T-cell (primary cell): ENCODE measurements at regions not wholly inside any gene's neighbourhood (a gene's known extent, or its start where the extent isn't known, plus 50 kb on each side); places are given as distances from the start of the nearest gene placed in this dataset.

Experiments
- ATAC-seq, 4 experiments: fragments of 200-7000 bp in 3 of 4; fragments of 150-1000 bp in 1 of 4; cut with Tn5 transposase; replicated peaks in 1 of 4; 1 replicate in 3 of 4; 2 replicates in 1 of 4; pipeline ENCODE4 v1.10.0; 2021; ENCODE audit warnings: moderate library complexity in 3 of 4, mild to moderate bottlenecking in 2 of 4, moderate number of reproducible peaks in 1 of 4
- CTCF ChIA-PET, 2 donors: fragments of 300-600 bp; sonication (Branson Sonifier 250); formaldehyde crosslinking; loops; one replicate each; lab custom pipeline; 2022; ENCODE audit warnings: antibody characterized with exemption in 2 of 2; lab: Charles Lee
- POLR2A ChIA-PET, 2 donors: fragments of 300-600 bp; sonication (Branson Sonifier 250); formaldehyde crosslinking; loops; one replicate each; lab custom pipeline; 2022; ENCODE audit warnings: antibody characterized with exemption in 2 of 2; lab: Charles Lee
- DNase-seq, 35 experiments: peaks; one replicate each; pipeline versions ENCODE4 v3.0.0 to v3.0.0-alpha.2; 2013 to 2023
- H3K27ac ChIP-seq: one replicate; pipeline ENCODE4 v1.5.1; 2013; ENCODE audit warnings: low read length
- H3K27me3 ChIP-seq, 2 experiments: replicated peaks in 1 of 2; 1 replicate in 1 of 2; 2 replicates in 1 of 2; pipeline versions ENCODE4 v1.6.1 to v1.7.0; 2013; ENCODE audit warnings: low read length in 1 of 2, mixed read lengths in 1 of 2; ENCODE audit not compliant: control insufficient read depth in 2 of 2, insufficient read depth in 2 of 2; ENCODE audit errors: extremely low read depth in 1 of 2
- H3K36me3 ChIP-seq, 2 donors: 1 replicate in 1 of 2; 2 replicates in 1 of 2; pipeline versions ENCODE4 v1.6.1 to v1.7.0; 2013; ENCODE audit warnings: low read length in 1 of 2; ENCODE audit not compliant: control insufficient read depth in 2 of 2, insufficient read depth in 1 of 2; ENCODE audit errors: extremely low read depth in 1 of 2
- H3K4me1 ChIP-seq, 2 experiments: 1 replicate in 1 of 2; 2 replicates in 1 of 2; pipeline versions ENCODE4 v1.6.1 to v1.7.0; 2013; ENCODE audit warnings: low read length in 2 of 2, mixed read lengths in 1 of 2; ENCODE audit not compliant: insufficient read depth in 2 of 2, control insufficient read depth in 1 of 2; ENCODE audit errors: extremely low read depth in 1 of 2
- H3K4me3 ChIP-seq, 2 donors: 1 replicate in 1 of 2; 2 replicates in 1 of 2; pipeline versions ENCODE4 v1.5.1 to v1.7.0; 2013; ENCODE audit warnings: mild to moderate bottlenecking in 2 of 2, low read length in 1 of 2, moderate library complexity in 1 of 2; ENCODE audit not compliant: control insufficient read depth in 1 of 2; ENCODE audit errors: extremely low read depth in 1 of 2
- H3K9me3 ChIP-seq: 2 replicates; pipeline ENCODE4 v1.7.0; 2013
- H3K27ac Mint-ChIP-seq, 2 donors: one replicate each; pipeline ENCODE4 v1.8.0; 2020 to 2021; ENCODE audit warnings: mild to moderate bottlenecking in 2 of 2, mixed read lengths in 2 of 2
- H3K27me3 Mint-ChIP-seq, 2 donors: one replicate each; pipeline ENCODE4 v1.8.0; 2021 to 2022; ENCODE audit warnings: mixed read lengths in 2 of 2
- H3K36me3 Mint-ChIP-seq: one replicate; pipeline ENCODE4 v1.8.0; 2021; ENCODE audit warnings: mixed read lengths
- H3K4me1 Mint-ChIP-seq, 3 donors: one replicate each; pipeline ENCODE4 v1.8.0; 2020 to 2022; ENCODE audit warnings: mixed read lengths in 3 of 3, mild to moderate bottlenecking in 1 of 3
- H3K4me3 Mint-ChIP-seq, 3 donors: one replicate each; pipeline ENCODE4 v1.8.0; 2020 to 2022; ENCODE audit warnings: mild to moderate bottlenecking in 3 of 3, mixed read lengths in 3 of 3, moderate library complexity in 3 of 3
- H3K9me3 Mint-ChIP-seq, 3 donors: one replicate each; pipeline ENCODE4 v1.8.0; 2020 to 2022; ENCODE audit warnings: mixed read lengths in 3 of 3
- WGBS: methylation state at CpG from one replicate; pipeline ENCODE4 v1.1.5; 2013; ENCODE audit warnings: missing lambda C conversion rate; ENCODE audit not compliant: insufficient coverage; 5-methylcytosine and 5-hydroxymethylcytosine counted together

DNA sequence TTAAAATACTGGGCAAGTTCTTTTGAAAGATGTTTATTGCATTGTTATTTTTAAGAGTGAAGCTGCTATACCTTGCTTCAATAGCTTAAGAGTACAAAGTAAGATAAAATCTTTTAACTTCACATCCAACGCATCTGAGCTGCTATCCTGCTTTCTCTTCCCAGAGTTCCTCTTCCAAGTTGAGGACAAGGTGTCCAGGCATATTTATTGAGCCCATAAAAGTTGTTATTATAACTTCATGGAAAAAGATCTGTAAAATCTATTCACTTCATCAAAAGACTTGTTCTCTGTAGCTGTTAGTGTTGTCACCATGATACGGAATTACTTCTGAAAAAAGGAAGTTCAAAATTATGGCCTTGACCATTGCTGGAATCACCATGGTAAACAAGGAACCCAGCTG lies 306.2 kb upstream of the ELAVL2 start:
- ATAC-seq (no peak), DNase-seq (no peak)
- Mint-ChIP-seq H3K4me1 (no peaks in the 10 kb centered on the region), H3K4me3 (no peak overlapping the region), H3K27me3 (no peaks in the 10 kb centered on the region), H3K27ac (no peak overlapping the region), H3K36me3 (no peaks in the 10 kb centered on the region), H3K9me3 (peaks cover 0 to 22% (median 9%) of the 10 kb centered on the region in 3 donors)
- no CpG with 5 or more reads among the region's 2 CpGs for WGBS
- no peaks in the 10 kb centered on the region for H3K4me1 ChIP-seq
- H3K9me3 ChIP-seq: peaks cover 5% of the 10 kb centered on the region
- CTCF ChIA-PET: no interaction called here
- H3K36me3 ChIP-seq: no peaks in the 10 kb centered on the region
- POLR2A ChIA-PET: no interaction called here
- H3K27me3 ChIP-seq: no peaks in the 10 kb centered on the region
- H3K4me3 ChIP-seq: no peak overlapping the region
- H3K27ac ChIP-seq: no peak overlapping the region

DNA sequence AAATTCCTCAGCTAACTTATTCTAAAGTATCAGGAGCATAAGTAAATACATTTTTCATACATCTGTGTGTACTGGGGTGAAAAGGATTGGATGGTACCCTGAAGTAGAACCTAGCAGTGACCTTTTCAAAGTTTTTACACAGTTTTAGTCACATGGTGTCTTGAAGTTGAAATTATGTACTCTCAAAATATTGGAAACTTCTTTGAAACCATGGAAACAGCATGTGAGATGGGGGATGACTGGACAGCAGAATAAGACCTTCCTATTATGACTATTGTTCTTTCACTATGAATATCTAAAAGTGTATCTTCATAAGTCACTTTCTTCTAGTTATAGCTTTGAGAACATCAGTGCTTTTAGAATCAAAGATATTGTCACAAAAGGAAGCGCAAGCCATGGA lies 301.5 kb upstream of the ELAVL2 start:
- no peaks in the 10 kb centered on the region for H3K27me3 Mint-ChIP-seq
- ATAC-seq (no peak), DNase-seq (no peak)
- peaks cover 4 to 25% (median 24%) of the 10 kb centered on the region in 3 donors for H3K9me3 Mint-ChIP-seq
- no peak overlapping the region for H3K4me3 Mint-ChIP-seq
- ChIA-PET CTCF (no interaction called here), POLR2A (no interaction called here)
- no CpG with 5 or more reads among the region's 1 CpG for WGBS
- H3K27ac Mint-ChIP-seq: no peak overlapping the region
- H3K4me3 ChIP-seq: no peak overlapping the region
- H3K4me1 Mint-ChIP-seq: no peaks in the 10 kb centered on the region
- H3K36me3 Mint-ChIP-seq: no peaks in the 10 kb centered on the region
- H3K4me1 ChIP-seq: no peaks in the 10 kb centered on the region
- H3K27ac ChIP-seq: no peak overlapping the region
- no peaks in the 10 kb centered on the region for H3K36me3 ChIP-seq
- H3K9me3 ChIP-seq: peaks cover 5% of the 10 kb centered on the region
- H3K27me3 ChIP-seq: no peaks in the 10 kb centered on the region

DNA sequence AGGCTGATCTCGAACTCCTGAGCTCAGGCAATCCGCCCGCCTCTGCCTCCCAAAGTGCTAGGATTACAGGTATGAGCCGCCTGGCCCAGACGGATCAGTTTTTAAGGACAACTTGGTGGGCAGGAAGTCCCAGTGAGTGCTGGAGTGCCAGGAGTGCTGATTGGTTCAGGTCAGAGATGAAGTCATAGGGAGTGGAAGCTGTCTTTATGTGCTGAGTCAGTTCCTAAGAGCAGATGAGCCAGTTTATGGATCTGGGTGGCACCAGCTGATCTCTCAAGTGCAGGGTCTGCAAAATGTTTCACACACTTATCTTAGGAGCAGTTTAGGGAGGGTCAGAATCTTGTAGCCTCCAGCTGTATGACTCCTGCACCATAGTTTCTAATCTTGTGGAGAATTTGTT lies 292.1 kb upstream of the ELAVL2 start:
- ATAC-seq (no peak), DNase-seq (no peak)
- no peak overlapping the region for H3K4me3 ChIP-seq
- no peak overlapping the region for H3K27ac ChIP-seq
- H3K27me3 Mint-ChIP-seq: no peaks in the 10 kb centered on the region
- WGBS: 85% methylated on average over 5 of the region's 5 CpGs
- H3K9me3 Mint-ChIP-seq: peaks cover 13 to 24% (median 23%) of the 10 kb centered on the region in 3 donors
- H3K4me1 Mint-ChIP-seq: no peaks in the 10 kb centered on the region
- no peaks in the 10 kb centered on the region for H3K36me3 ChIP-seq
- POLR2A ChIA-PET: no interaction called here
- CTCF ChIA-PET: no interaction called here
- no peak overlapping the region for H3K27ac Mint-ChIP-seq
- no peaks in the 10 kb centered on the region for H3K36me3 Mint-ChIP-seq
- peaks cover 2% of the 10 kb centered on the region for H3K9me3 ChIP-seq
- no peaks in the 10 kb centered on the region for H3K27me3 ChIP-seq
- H3K4me3 Mint-ChIP-seq: no peak overlapping the region
- H3K4me1 ChIP-seq: no peaks in the 10 kb centered on the region

DNA sequence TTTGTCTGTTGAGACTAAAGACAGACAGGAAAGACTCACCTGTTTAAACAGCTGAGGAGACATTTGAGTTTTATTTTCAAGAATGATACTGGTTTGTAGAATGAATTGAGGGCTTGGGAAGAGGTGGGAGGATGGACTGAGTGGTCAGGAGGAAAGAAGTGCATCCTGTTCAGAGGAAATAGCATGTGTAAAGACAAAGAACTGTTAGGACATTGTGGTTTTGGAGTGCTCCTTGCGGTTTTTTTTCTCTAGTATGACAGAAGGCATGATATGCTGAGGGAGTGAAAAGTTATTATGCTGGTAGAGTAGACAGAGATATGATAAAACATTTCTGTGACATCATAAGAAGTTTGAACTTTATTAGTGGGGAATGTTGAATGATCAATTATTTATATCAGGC lies 270.7 kb upstream of the ELAVL2 start:
- Mint-ChIP-seq H3K4me3 (no peak overlapping the region), H3K36me3 (no peaks in the 10 kb centered on the region), H3K4me1 (no peaks in the 10 kb centered on the region), H3K27me3 (no peaks in the 10 kb centered on the region), H3K9me3 (peaks cover 6 to 21% (median 8%) of the 10 kb centered on the region in 3 donors), H3K27ac (no peak overlapping the region)
- DNase-seq: no peak
- 0% methylated on average over 1 of the region's 1 CpG for WGBS
- Histone ChIP-seq H3K9me3 (peaks cover under 1% of the 10 kb centered on the region), H3K4me3 (no peak overlapping the region), H3K27me3 (no peaks in the 10 kb centered on the region), H3K27ac (no peak overlapping the region), H3K36me3 (no peaks in the 10 kb centered on the region), H3K4me1 (no peaks in the 10 kb centered on the region)
- CTCF ChIA-PET: no interaction called here
- no peak for ATAC-seq
- POLR2A ChIA-PET: no interaction called here

DNA sequence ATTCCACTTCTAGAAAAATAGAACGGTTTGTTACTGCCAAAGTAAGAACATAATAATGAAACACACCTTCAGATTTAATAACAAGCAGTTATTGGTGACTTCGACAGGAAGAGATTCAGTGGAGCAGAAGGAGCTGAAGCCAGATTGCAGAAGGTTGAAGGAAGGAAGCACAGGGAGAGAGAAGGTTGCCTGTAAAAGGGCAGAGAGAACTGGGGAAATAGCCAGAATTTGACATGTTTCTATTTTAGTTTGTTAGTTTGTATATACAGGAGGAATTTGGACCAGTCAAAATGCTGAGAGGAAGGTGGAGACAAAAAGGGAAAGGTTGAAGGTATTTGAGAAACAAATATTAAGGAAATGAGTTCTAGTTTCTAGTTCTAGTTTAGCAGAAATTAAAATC lies 269.2 kb upstream of the ELAVL2 start:
- Histone ChIP-seq H3K27ac (no peak overlapping the region), H3K4me1 (no peaks in the 10 kb centered on the region), H3K9me3 (no peaks in the 10 kb centered on the region), H3K27me3 (no peaks in the 10 kb centered on the region), H3K4me3 (no peak overlapping the region), H3K36me3 (no peaks in the 10 kb centered on the region)
- no peaks in the 10 kb centered on the region for H3K4me1 Mint-ChIP-seq
- no peak overlapping the region for H3K27ac Mint-ChIP-seq
- WGBS: no CpG with 5 or more reads among the region's 2 CpGs
- POLR2A ChIA-PET: no interaction called here
- H3K9me3 Mint-ChIP-seq: peaks cover 6 to 17% (median 15%) of the 10 kb centered on the region in 3 donors
- H3K36me3 Mint-ChIP-seq: no peaks in the 10 kb centered on the region
- no peak overlapping the region for H3K4me3 Mint-ChIP-seq
- no peak for ATAC-seq
- CTCF ChIA-PET: no interaction called here
- no peaks in the 10 kb centered on the region for H3K27me3 Mint-ChIP-seq
- DNase-seq: no peak

DNA sequence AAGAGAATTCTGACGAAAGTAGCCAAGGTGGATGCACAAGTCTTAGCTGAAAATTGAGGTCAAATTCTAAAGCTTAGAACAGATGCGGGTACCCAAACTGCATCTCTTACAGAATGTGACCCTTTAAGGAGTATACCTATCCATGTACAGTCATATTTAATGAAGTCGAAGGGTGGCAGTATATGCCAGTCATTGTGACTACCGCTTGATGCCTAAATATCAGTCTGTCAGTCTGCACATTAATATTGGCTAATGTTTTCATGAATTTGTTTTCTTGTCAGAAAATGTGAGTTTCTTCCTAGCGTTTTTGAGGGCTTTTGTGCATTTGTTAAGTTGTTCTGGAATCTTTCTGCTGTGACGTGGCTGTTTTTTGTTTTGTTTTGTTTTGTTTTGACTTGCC lies 264.5 kb upstream of the ELAVL2 start:
- Histone ChIP-seq H3K4me3 (no peak overlapping the region), H3K36me3 (no peaks in the 10 kb centered on the region), H3K27ac (no peak overlapping the region), H3K4me1 (no peaks in the 10 kb centered on the region), H3K27me3 (no peaks in the 10 kb centered on the region), H3K9me3 (peaks cover 5% of the 10 kb centered on the region)
- Mint-ChIP-seq H3K4me1 (no peaks in the 10 kb centered on the region), H3K4me3 (no peak overlapping the region), H3K27me3 (no peaks in the 10 kb centered on the region), H3K9me3 (peaks cover 22 to 43% (median 27%) of the 10 kb centered on the region in 3 donors), H3K27ac (no peak overlapping the region), H3K36me3 (no peaks in the 10 kb centered on the region)
- DNase-seq: no peak
- POLR2A ChIA-PET: no interaction called here
- ATAC-seq: no peak
- CTCF ChIA-PET: no interaction called here
- 96% methylated on average over 2 of the region's 6 CpGs for WGBS

DNA sequence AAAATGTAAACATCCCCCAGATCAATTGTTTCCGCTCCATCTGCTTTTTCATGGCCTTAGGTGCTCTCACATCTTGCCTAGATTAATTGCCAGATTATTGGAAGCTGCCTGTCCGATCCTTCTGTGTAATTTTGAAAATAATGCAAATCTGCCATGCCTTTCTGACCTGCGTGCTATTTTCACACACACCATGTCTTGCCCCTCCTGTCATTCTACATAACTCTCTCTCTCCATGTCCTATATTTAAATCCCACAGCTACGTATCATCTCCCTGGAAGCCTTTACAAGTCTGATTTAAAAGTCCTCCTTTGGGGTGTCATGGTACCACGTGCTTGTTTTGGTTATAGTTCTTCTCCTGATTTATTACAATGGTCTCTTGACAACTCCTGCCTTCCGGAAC lies 247.6 kb upstream of the ELAVL2 start:
- Histone ChIP-seq H3K27me3 (no peaks in the 10 kb centered on the region), H3K36me3 (no peaks in the 10 kb centered on the region), H3K4me3 (no peak overlapping the region), H3K27ac (no peak overlapping the region), H3K4me1 (no peaks in the 10 kb centered on the region), H3K9me3 (peaks cover 4% of the 10 kb centered on the region)
- ATAC-seq: no peak
- H3K27ac Mint-ChIP-seq: no peak overlapping the region
- no peaks in the 10 kb centered on the region for H3K36me3 Mint-ChIP-seq
- H3K4me1 Mint-ChIP-seq: no peaks in the 10 kb centered on the region
- H3K27me3 Mint-ChIP-seq: no peaks in the 10 kb centered on the region
- ChIA-PET POLR2A (no interaction called here), CTCF (no interaction called here)
- no peak for DNase-seq
- 68% methylated on average over 3 of the region's 6 CpGs for WGBS
- no peak overlapping the region for H3K4me3 Mint-ChIP-seq
- H3K9me3 Mint-ChIP-seq: peaks cover 16 to 24% (median 21%) of the 10 kb centered on the region in 3 donors
